WERI-Rb-1 (cell line): ENCODE measurements at regions not wholly inside any gene's neighbourhood (a gene's known extent, or its start where the extent isn't known, plus 50 kb on each side); places are given as distances from the start of the nearest gene placed in this dataset.

Source experiments
- DNase-seq: peaks from one replicate; pipeline ENCODE4 v3.0.0-alpha.2; 2020
- H3K27ac ChIP-seq: fragments of 250-450 bp; sonication (Bioruptor Pico); 2 replicates; pipeline ENCODE4 v1.5.1; 2020; ENCODE audit warnings: mild to moderate bottlenecking, moderate library complexity
- H3K27me3 ChIP-seq: fragments of 250-450 bp; sonication (Bioruptor Pico); 2 replicates; pipeline ENCODE4 v1.5.1; 2021; ENCODE audit warnings: mild to moderate bottlenecking, low read depth, moderate library complexity; ENCODE audit not compliant: insufficient read depth, severe bottlenecking
- H3K36me3 ChIP-seq: fragments of 250-450 bp; sonication (Bioruptor Pico); 2 replicates; pipeline ENCODE4 v1.5.1; 2020; ENCODE audit warnings: mild to moderate bottlenecking, moderate library complexity
- H3K4me3 ChIP-seq: 2 replicates; pipeline ENCODE4 v1.5.1; 2011; ENCODE audit warnings: low read depth, mild to moderate bottlenecking, control low read depth, low read length
- H3K9me3 ChIP-seq: fragments of 250-450 bp; sonication (Bioruptor Pico); 2 replicates; pipeline ENCODE4 v1.5.1; 2021; ENCODE audit warnings: mild to moderate bottlenecking, moderate library complexity; ENCODE audit not compliant: severe bottlenecking
- TF ChIP-seq, protein P1 (sequence below): IDR thresholded peaks from 2 replicates; pipeline ENCODE4 v1.5.1; 2011; ENCODE audit warnings: low read depth, mild to moderate bottlenecking, control low read depth, inconsistent platforms, low read length

DNA sequence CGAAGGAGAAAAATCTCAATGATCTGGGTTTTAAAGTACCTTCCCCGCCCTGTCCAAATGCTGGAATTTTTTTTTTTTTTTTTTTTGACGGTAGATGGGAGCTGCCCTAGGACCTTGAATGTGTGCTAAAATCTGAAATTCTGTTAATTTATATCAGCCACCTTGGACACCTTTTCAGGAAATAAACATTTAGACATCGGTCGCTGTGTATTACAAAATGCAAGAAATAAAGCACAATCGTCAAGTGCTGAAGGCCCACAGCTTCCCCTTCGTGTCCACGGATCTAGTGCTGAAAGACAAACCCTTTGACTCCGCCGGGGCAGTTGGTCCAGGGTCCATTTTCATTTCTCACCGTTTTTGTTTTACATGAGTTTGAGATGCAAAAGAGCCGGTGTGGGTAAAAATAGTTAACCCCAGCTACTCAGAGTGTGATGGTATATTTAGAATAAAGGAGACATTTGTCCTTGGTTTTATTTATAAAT lies 90.2 kb upstream of the CHD2 start:
- Histone ChIP-seq H3K36me3 (no peaks in the 10 kb centered on the region), H3K4me3 (peak overlapping the region; percentile 66)

DNA sequence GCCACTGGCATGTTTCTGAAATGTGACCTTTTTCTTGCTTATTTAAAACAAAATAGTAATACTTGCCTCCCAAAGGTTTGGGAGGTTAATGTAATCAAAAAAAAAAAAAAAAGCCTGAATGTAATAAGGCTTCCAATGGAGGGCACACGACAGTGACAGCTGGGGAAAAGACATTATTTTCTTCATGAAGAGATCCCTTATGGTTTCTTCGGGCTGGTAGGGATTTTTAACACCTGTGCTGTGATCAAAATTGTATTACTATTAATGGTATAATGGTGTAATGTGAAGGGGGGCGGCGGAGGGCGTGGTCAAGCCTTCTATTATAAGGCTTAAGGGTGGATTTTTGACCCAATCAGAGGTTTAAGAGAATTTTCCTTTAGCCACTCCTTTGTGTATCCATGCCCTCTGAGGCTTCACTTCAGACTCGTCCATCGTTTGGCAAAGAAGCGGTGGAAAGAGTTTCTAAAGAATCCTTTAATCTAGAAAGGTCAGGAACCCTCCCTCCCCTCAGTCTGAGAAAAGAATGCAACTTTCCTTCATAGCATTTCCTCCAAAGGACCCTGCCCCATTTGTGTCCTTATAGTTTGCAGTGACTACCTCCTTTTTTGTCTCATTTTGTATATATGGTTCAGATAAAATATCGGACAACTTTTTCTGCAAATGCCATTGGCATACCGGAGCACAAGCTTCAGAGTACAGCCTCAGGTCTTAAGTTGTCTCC lies 89.5 kb upstream of the CHD2 start:
- Histone ChIP-seq H3K27ac (peak overlapping the region; percentile 97), H3K36me3 (no peaks in the 10 kb centered on the region), H3K27me3 (no peaks in the 10 kb centered on the region), H3K4me3 (peak overlapping the region; percentile 66), H3K9me3 (no peaks in the 10 kb centered on the region)
- TF ChIP-seq, protein P1, sequence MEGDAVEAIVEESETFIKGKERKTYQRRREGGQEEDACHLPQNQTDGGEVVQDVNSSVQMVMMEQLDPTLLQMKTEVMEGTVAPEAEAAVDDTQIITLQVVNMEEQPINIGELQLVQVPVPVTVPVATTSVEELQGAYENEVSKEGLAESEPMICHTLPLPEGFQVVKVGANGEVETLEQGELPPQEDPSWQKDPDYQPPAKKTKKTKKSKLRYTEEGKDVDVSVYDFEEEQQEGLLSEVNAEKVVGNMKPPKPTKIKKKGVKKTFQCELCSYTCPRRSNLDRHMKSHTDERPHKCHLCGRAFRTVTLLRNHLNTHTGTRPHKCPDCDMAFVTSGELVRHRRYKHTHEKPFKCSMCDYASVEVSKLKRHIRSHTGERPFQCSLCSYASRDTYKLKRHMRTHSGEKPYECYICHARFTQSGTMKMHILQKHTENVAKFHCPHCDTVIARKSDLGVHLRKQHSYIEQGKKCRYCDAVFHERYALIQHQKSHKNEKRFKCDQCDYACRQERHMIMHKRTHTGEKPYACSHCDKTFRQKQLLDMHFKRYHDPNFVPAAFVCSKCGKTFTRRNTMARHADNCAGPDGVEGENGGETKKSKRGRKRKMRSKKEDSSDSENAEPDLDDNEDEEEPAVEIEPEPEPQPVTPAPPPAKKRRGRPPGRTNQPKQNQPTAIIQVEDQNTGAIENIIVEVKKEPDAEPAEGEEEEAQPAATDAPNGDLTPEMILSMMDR: no peak
- DNase-seq: peak; percentile 78

More for the DNA sequence above, 90.2 kb upstream of the CHD2 start:
- Histone ChIP-seq H3K9me3 (no peaks in the 10 kb centered on the region), H3K27me3 (no peaks in the 10 kb centered on the region), H3K27ac (peak overlapping the region; percentile 97)
- no peak for DNase-seq
- TF ChIP-seq, protein P1: no peak

GRCh38 chr15:92811148-92811913 lies 88.8 kb upstream of the CHD2 start:
- no peaks in the 10 kb centered on the region for H3K9me3 ChIP-seq
- H3K27ac ChIP-seq: peak overlapping the region; percentile 97
- H3K27me3 ChIP-seq: no peaks in the 10 kb centered on the region
- H3K4me3 ChIP-seq: peak overlapping the region; percentile 66
- no peaks in the 10 kb centered on the region for H3K36me3 ChIP-seq
- DNase-seq: no peak
- TF ChIP-seq, protein P1: no peak

DNA sequence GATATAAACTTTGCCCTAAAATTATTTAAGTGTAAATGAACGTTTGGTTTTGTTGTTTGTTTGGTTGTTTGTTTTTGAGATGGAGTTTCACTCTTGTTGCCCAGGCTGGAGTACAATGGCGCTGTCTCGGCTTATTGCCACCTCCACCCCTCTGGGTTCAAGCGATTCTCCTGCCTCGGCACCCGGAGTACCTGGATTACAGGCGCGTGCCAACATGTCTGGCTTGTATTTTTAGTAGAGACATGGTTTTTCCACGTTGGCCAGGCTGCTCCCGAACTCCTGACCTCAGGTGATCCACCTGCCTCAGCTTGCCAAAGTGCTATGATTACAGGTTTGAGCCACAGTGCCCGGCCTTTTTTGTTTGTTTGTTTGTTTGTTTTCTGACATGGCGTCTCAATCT lies 87.9 kb upstream of the CHD2 start:
- no peak overlapping the region for H3K27ac ChIP-seq
- no peaks in the 10 kb centered on the region for H3K36me3 ChIP-seq
- TF ChIP-seq, protein P1: no peak
- no peak overlapping the region for H3K4me3 ChIP-seq
- DNase-seq: no peak
- no peaks in the 10 kb centered on the region for H3K9me3 ChIP-seq
- no peaks in the 10 kb centered on the region for H3K27me3 ChIP-seq

GRCh38 chr15:92813485-92813884 lies 86.6 kb upstream of the CHD2 start:
- no peak for DNase-seq
- no peak overlapping the region for H3K4me3 ChIP-seq
- no peaks in the 10 kb centered on the region for H3K9me3 ChIP-seq
- H3K36me3 ChIP-seq: no peaks in the 10 kb centered on the region
- TF ChIP-seq, protein P1: no peak
- no peaks in the 10 kb centered on the region for H3K27me3 ChIP-seq
- no peak overlapping the region for H3K27ac ChIP-seq
